Chondrocyte (in vitro differentiated cells): ENCODE measurements at regions not wholly inside any gene's neighbourhood (a gene's known extent, or its start where the extent isn't known, plus 50 kb on each side); places are given as distances from the start of the nearest gene placed in this dataset.
A peak's percentile ranks its signal among the peaks of the same experiment; 100 is the strongest.

ENCODE experiments used
- DNase-seq: peaks from one replicate; pipeline ENCODE4 v3.0.0; 2021; ENCODE audit warnings: mixed read lengths, low spot score
- H3K27ac Mint-ChIP-seq: one replicate; pipeline ENCODE4 v1.8.0; 2021; ENCODE audit warnings: mild to moderate bottlenecking, moderate library complexity, mixed read lengths; ENCODE audit not compliant: unreplicated experiment
- H3K27me3 Mint-ChIP-seq: 2 replicates; pipeline ENCODE4 v1.8.0; 2021; ENCODE audit warnings: low read depth, mixed read lengths
- H3K36me3 Mint-ChIP-seq: 2 replicates; pipeline ENCODE4 v1.8.0; 2021; ENCODE audit warnings: low read depth, mixed read lengths
- H3K4me1 Mint-ChIP-seq: 2 replicates; pipeline ENCODE4 v1.8.0; 2021; ENCODE audit warnings: low read depth, mild to moderate bottlenecking, mixed read lengths
- H3K4me3 Mint-ChIP-seq: one replicate; pipeline ENCODE4 v1.8.0; 2021; ENCODE audit warnings: mild to moderate bottlenecking, moderate library complexity, mixed read lengths; ENCODE audit not compliant: unreplicated experiment
- H3K9me3 Mint-ChIP-seq: 2 replicates; pipeline ENCODE4 v1.8.0; 2021; ENCODE audit warnings: low read depth, mixed read lengths
- CTCF ChIP-seq: fragments of 200-600 bp; sonication (generic); IDR thresholded peaks from 2 replicates; pipeline ENCODE4 v1.5.0; 2021; ENCODE audit warnings: antibody characterized with exemption, mild to moderate bottlenecking, moderate library complexity

- Mint-ChIP-seq H3K4me1 (peaks cover 37% of the 10 kb centered on the region), H3K27me3 (no peaks in the 10 kb centered on the region), H3K27ac (no peak overlapping the region), H3K36me3 (no peaks in the 10 kb centered on the region), H3K4me3 (no peak overlapping the region), H3K9me3 (no peaks in the 10 kb centered on the region)
- DNase-seq: no peak
- no peak for TF ChIP-seq CTCF
These were observed 141.0 kb downstream of the TMCO5A start for GRCh38 chr15:38075466-38075865.

- Mint-ChIP-seq H3K9me3 (no peaks in the 10 kb centered on the region), H3K27ac (no peak overlapping the region), H3K4me1 (peaks cover 26% of the 10 kb centered on the region), H3K36me3 (no peaks in the 10 kb centered on the region), H3K27me3 (no peaks in the 10 kb centered on the region), H3K4me3 (no peak overlapping the region)
- DNase-seq: no peak
- no peak for TF ChIP-seq CTCF
These were observed 142.3 kb downstream of the TMCO5A start for GRCh38 chr15:38076786-38077185.

GRCh38 chr15:38079236-38079635 lies 144.8 kb downstream of the TMCO5A start:
- no peak for TF ChIP-seq CTCF

GRCh38 chr15:38080651-38081275 lies 146.3 kb downstream of the TMCO5A start:
- Mint-ChIP-seq H3K9me3 (no peaks in the 10 kb centered on the region), H3K27ac (no peak overlapping the region), H3K4me1 (peaks cover 18% of the 10 kb centered on the region), H3K36me3 (no peaks in the 10 kb centered on the region), H3K27me3 (no peaks in the 10 kb centered on the region), H3K4me3 (no peak overlapping the region)
- TF ChIP-seq CTCF: no peak
- DNase-seq: no peak

More at GRCh38 chr15:38079236-38079635, 144.8 kb downstream of the TMCO5A start:
- no peak for DNase-seq
- H3K4me1 Mint-ChIP-seq: peaks cover 8% of the 10 kb centered on the region
- H3K36me3 Mint-ChIP-seq: no peaks in the 10 kb centered on the region
- no peak overlapping the region for H3K27ac Mint-ChIP-seq
- no peaks in the 10 kb centered on the region for H3K9me3 Mint-ChIP-seq
- H3K27me3 Mint-ChIP-seq: no peaks in the 10 kb centered on the region
- no peak overlapping the region for H3K4me3 Mint-ChIP-seq

GRCh38 chr15:38084289-38084688 lies 149.8 kb downstream of the TMCO5A start:
- no peak overlapping the region for H3K4me3 Mint-ChIP-seq
- TF ChIP-seq CTCF: no peak
- no peaks in the 10 kb centered on the region for H3K9me3 Mint-ChIP-seq
- H3K36me3 Mint-ChIP-seq: no peaks in the 10 kb centered on the region
- H3K27me3 Mint-ChIP-seq: no peaks in the 10 kb centered on the region
- peaks cover 47% of the 10 kb centered on the region for H3K4me1 Mint-ChIP-seq
- H3K27ac Mint-ChIP-seq: peak overlapping the region; percentile 4
- DNase-seq: no peak
